ENCODE measurements at regions not wholly inside any gene's neighbourhood (a gene's known extent, or its start where the extent isn't known, plus 50 kb on each side); places are given as distances from the start of the nearest gene placed in this dataset.

DNA sequence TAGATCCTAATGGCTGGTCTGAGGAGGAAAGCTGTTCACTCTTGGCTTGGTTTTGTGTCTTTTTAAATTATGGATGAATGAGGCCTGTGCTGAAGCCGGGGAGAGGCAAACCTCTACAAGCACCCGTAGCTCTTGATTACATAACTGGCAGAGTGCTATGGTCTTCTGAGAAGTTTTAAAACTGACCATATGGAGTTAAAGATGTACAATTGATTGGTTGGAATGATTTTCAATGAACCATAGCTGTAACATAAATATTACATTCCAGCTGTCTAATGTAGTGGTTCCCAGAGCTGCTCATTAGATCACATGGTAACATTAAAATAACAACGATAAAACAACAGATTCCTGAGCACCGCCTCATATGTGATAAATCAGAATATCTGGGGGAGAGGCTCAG, 71.1 kb upstream of the MAP4K3 start:
- no peaks in the 10 kb centered on the region for H3K9me3 ChIP-seq
- intact Hi-C loops (cut with DNase I): no loop called here
- no peak for DNase-seq
- H3K4me3 ChIP-seq: no peak overlapping the region
- no peaks in the 10 kb centered on the region for H3K36me3 ChIP-seq
- peaks cover 3 to 59% (median 31%) of the 10 kb centered on the region in 3 donors for H3K4me1 ChIP-seq
- WGBS, 2 donors: 59 to 70% methylated on average over 4 of the region's 4 CpGs
- TF ChIP-seq, protein P1, sequence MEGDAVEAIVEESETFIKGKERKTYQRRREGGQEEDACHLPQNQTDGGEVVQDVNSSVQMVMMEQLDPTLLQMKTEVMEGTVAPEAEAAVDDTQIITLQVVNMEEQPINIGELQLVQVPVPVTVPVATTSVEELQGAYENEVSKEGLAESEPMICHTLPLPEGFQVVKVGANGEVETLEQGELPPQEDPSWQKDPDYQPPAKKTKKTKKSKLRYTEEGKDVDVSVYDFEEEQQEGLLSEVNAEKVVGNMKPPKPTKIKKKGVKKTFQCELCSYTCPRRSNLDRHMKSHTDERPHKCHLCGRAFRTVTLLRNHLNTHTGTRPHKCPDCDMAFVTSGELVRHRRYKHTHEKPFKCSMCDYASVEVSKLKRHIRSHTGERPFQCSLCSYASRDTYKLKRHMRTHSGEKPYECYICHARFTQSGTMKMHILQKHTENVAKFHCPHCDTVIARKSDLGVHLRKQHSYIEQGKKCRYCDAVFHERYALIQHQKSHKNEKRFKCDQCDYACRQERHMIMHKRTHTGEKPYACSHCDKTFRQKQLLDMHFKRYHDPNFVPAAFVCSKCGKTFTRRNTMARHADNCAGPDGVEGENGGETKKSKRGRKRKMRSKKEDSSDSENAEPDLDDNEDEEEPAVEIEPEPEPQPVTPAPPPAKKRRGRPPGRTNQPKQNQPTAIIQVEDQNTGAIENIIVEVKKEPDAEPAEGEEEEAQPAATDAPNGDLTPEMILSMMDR (IDR thresholded peaks at IDR 0.05): no peak
- TF ChIP-seq POLR2A (IDR thresholded peaks at IDR 0.05): no peak
- H3K27ac ChIP-seq: no peak overlapping the region
- H3K27me3 ChIP-seq: no peaks in the 10 kb centered on the region

DNA sequence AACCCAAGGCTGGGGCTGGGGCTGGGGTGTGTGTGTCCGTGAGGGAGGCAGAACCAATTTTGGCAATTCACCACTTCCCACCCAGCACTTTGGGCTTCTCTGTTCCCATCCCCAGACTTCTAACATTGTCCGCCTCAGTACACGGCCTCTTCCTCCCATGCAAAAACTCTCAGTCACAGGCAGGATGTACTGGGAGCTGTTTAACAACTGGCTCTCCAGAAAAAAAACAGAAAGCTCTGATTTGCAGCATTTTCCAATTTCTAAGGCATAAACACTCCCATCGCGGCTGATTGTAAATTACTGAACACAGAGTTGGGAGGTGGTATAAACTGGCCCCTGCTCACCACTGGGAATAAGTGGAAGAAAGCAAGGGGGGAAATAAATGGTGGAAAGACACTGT, 73.1 kb upstream of the MAP4K3 start:
- no peak for DNase-seq
- Histone ChIP-seq H3K36me3 (no peaks in the 10 kb centered on the region), H3K27me3 (no peaks in the 10 kb centered on the region), H3K4me3 (no peak overlapping the region), H3K27ac (peak overlapping the region in 2 of 4 donors; percentile 36 to 47), H3K4me1 (peaks cover 0 to 54% (median 30%) of the 10 kb centered on the region in 3 donors), H3K9me3 (no peaks in the 10 kb centered on the region)
- WGBS, 2 donors: 84 to 86% methylated on average over 5 of the region's 5 CpGs
- intact Hi-C loops (cut with DNase I): loop anchor here (10.0 kb wide), 1 partner anchor 115 kb away; no protein-coding TSS in a partner anchor
- no peak for TF ChIP-seq POLR2A (IDR thresholded peaks at IDR 0.05)
- TF ChIP-seq, protein P1 (IDR thresholded peaks at IDR 0.05): no peak

DNA sequence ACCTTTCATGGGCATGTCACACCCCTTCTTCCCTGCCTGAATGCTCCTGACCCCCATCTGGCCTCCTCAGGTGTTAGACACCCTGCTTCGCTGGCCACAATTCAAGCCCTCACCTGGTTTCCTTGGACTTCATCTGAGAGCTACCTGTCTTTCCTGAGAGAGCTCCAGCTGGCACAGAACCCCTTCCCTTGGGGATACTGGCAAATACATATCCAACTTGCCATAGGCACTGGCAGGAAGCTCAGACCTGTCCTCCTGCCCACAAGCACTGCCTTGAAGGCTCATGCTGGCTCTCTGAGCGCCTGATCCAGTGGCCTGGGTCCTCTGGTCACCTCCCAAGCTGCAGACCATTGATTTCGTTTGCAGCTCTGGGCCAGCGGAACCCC, 74.1 kb upstream of the MAP4K3 start:
- Histone ChIP-seq H3K27ac (peak overlapping the region in 2 of 4 donors; percentile 49 to 73), H3K4me1 (peaks cover 0 to 55% (median 27%) of the 10 kb centered on the region in 3 donors), H3K36me3 (no peaks in the 10 kb centered on the region), H3K27me3 (no peaks in the 10 kb centered on the region), H3K9me3 (no peaks in the 10 kb centered on the region), H3K4me3 (no peak overlapping the region)
- intact Hi-C loops (cut with DNase I): loop anchor here (10.0 kb wide), 1 partner anchor 116 kb away; no protein-coding TSS in a partner anchor
- no peak for TF ChIP-seq POLR2A (IDR thresholded peaks at IDR 0.05)
- TF ChIP-seq, protein P1 (IDR thresholded peaks at IDR 0.05): no peak
- no peak for DNase-seq
- 38 to 58% methylated on average over 3 to 4 of the region's 4 CpGs for WGBS, 2 donors

DNA sequence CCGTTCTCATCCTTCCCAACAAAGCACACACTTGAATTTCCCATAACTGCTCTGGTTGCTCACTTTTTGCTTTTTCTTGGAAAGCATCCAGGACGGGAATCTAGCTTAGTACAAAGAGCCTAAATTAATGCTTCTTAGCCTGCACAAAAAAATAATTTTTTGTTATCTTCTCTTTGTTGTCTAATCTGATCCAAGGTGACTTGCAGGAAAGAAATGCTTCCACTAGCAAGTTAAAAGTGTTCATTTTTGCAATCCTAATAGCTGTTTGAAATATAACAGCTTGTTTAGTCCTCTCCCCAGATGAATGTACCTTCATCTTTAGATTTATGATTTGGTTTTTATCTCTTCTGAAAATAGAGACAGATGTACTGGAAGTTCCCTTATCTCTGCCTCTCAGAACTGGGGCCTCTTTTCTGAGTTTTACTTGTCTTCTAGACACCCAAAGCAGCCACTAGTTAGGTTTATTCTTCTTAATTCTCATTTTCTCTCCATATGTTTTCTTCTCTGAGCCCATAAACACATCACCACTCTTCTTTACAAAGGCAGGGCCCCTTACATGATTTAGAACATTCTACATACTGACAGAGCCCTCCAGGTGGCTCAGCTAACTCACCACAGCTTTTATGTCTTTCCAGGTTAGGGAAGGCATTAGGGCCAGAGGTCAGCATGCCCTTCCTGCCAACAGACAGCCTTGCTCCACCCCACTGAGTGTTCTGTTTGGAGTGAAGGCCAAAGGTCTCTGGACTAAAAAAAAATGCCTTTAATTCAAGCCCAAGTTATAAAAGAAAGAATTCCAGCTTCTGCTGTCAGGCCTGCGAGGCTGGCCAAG, 74.7 kb upstream of the MAP4K3 start:
- intact Hi-C loops (cut with DNase I): loop anchor here (10.0 kb wide), 1 partner anchor 117 kb away; no protein-coding TSS in a partner anchor
- 32 to 38% methylated on average over 3 of the region's 3 CpGs for WGBS, 2 donors
- no peaks in the 10 kb centered on the region for H3K36me3 ChIP-seq

More for the DNA sequence above, 74.7 kb upstream of the MAP4K3 start:
- peak overlapping the region; percentile 32 to 80 (median 65) for H3K27ac ChIP-seq
- H3K4me3 ChIP-seq: no peak overlapping the region
- H3K9me3 ChIP-seq: no peaks in the 10 kb centered on the region
- TF ChIP-seq POLR2A (IDR thresholded peaks at IDR 0.05): no peak
- TF ChIP-seq, protein P1 (IDR thresholded peaks at IDR 0.05): no peak
- DNase-seq: no peak
- no peaks in the 10 kb centered on the region for H3K27me3 ChIP-seq
- H3K4me1 ChIP-seq: peaks cover 0 to 61% (median 28%) of the 10 kb centered on the region in 3 donors
